Astrocyte (in vitro differentiated cells and primary cell): ENCODE measurements at regions not wholly inside any gene's neighbourhood (a gene's known extent, or its start where the extent isn't known, plus 50 kb on each side); places are given as distances from the start of the nearest gene placed in this dataset.
A peak's percentile ranks its signal among the peaks of the same experiment; 100 is the strongest.

ENCODE experiments used
- DNase-seq: peaks from one replicate; pipeline ENCODE4 v3.0.0-alpha.2; 2010; ENCODE audit warnings: low read depth
- FAIRE-seq: peaks from 2 replicates; lab custom pipeline; 2011; peaks lifted over from hg19 to GRCh38; lab: Jason Lieb, UNC
- H2AFZ ChIP-seq: 2 replicates; pipeline ENCODE4 v1.6.0; 2012; ENCODE audit warnings: low read depth, low read length, inconsistent platforms
- H3K27ac ChIP-seq: 2 replicates; pipeline ENCODE4 v1.5.1; 2011; ENCODE audit warnings: low read depth, low read length, inconsistent platforms
- H3K27me3 ChIP-seq: 2 replicates; pipeline ENCODE4 v1.6.0; 2011; ENCODE audit warnings: low read length, inconsistent platforms; ENCODE audit not compliant: insufficient read depth
- H3K36me3 ChIP-seq: 2 replicates; pipeline ENCODE4 v1.5.1; 2011; ENCODE audit warnings: low read length, inconsistent platforms; ENCODE audit not compliant: insufficient read depth
- H3K4me1 ChIP-seq: 2 replicates; pipeline ENCODE4 v1.5.1; 2011; ENCODE audit warnings: low read length, inconsistent platforms; ENCODE audit not compliant: insufficient read depth
- H3K4me2 ChIP-seq: 2 replicates; pipeline ENCODE4 v1.6.0; 2012; ENCODE audit warnings: low read length, inconsistent platforms
- H3K4me3 ChIP-seq: 2 replicates; pipeline ENCODE4 v1.5.1; 2011; ENCODE audit warnings: low read depth, mild to moderate bottlenecking, low read length, inconsistent platforms; ENCODE audit not compliant: insufficient read depth
- H3K79me2 ChIP-seq: 2 replicates; pipeline ENCODE4 v1.6.0; 2012; ENCODE audit warnings: mild to moderate bottlenecking, low read length, inconsistent platforms; ENCODE audit not compliant: insufficient read depth
- H3K9ac ChIP-seq: 2 replicates; pipeline ENCODE4 v1.6.0; 2012; ENCODE audit warnings: mild to moderate bottlenecking, low read length, inconsistent platforms
- H3K9me3 ChIP-seq: 2 replicates; pipeline ENCODE4 v1.5.1; 2012; ENCODE audit warnings: low read depth, mild to moderate bottlenecking, low read length, inconsistent platforms; ENCODE audit not compliant: insufficient read depth
- H4K20me1 ChIP-seq: 2 replicates; pipeline ENCODE4 v1.6.0; 2012; ENCODE audit warnings: low read length, inconsistent platforms; ENCODE audit not compliant: insufficient read depth
- H3K27ac Mint-ChIP-seq: one replicate; pipeline ENCODE4 v1.8.0; 2021; ENCODE audit warnings: mild to moderate bottlenecking, mixed read lengths; ENCODE audit not compliant: unreplicated experiment
- H3K27me3 Mint-ChIP-seq: one replicate; pipeline ENCODE4 v1.8.0; 2021; ENCODE audit warnings: low read depth, mixed read lengths; ENCODE audit not compliant: unreplicated experiment
- H3K36me3 Mint-ChIP-seq: one replicate; pipeline ENCODE4 v1.8.0; 2021; ENCODE audit warnings: low read depth, mixed read lengths; ENCODE audit not compliant: unreplicated experiment
- H3K4me1 Mint-ChIP-seq: one replicate; pipeline ENCODE4 v1.8.0; 2021; ENCODE audit warnings: low read depth, mixed read lengths; ENCODE audit not compliant: unreplicated experiment
- H3K4me3 Mint-ChIP-seq: one replicate; pipeline ENCODE4 v1.8.0; 2021; ENCODE audit warnings: mild to moderate bottlenecking, moderate library complexity, mixed read lengths; ENCODE audit not compliant: unreplicated experiment
- H3K9me3 Mint-ChIP-seq: one replicate; pipeline ENCODE4 v1.8.0; 2021; ENCODE audit warnings: mild to moderate bottlenecking, mixed read lengths; ENCODE audit not compliant: unreplicated experiment
- CTCF ChIP-seq: IDR thresholded peaks from 2 replicates; pipeline ENCODE4 v1.5.1; 2011; ENCODE audit warnings: low read depth, mild to moderate bottlenecking, inconsistent platforms, low read length, moderate library complexity; ENCODE audit not compliant: insufficient read depth
- EZH2 ChIP-seq: IDR thresholded peaks from 2 replicates; pipeline ENCODE4 v1.6.1; 2012; ENCODE audit warnings: mild to moderate bottlenecking, low read length, inconsistent platforms; ENCODE audit not compliant: insufficient read depth

DNA sequence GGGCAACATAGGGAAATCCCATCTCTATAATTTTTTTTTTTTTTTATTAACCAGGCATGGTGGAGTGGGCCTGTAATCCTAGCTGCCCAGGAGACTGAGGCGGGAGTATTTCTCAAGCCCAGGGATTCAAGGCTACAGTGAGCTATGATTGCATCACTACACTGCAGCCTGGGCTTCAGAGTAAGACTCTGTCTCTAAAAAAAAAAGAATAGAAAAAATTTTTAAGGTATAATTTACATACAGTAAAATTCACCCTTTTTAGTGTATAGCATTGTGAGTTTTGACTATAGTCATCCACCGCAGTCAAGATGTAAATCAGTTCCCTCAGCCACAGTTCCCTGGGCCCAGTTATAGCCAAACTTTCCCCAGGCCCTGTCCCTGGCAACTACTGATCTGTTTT is 57.1 kb upstream of the MSH6 start:
- FAIRE-seq (no peak), DNase-seq (no peak)
- Histone ChIP-seq H3K9me3 (no peaks in the 10 kb centered on the region), H3K4me3 (no peak overlapping the region), H3K79me2 (no peaks in the 10 kb centered on the region), H3K27me3 (no peaks in the 10 kb centered on the region), H3K27ac (no peak overlapping the region), H2AFZ (no peak overlapping the region), H3K36me3 (no peaks in the 10 kb centered on the region), H3K9ac (no peak overlapping the region), H3K4me2 (no peak overlapping the region), H4K20me1 (no peaks in the 10 kb centered on the region), H3K4me1 (no peaks in the 10 kb centered on the region)
- H3K4me1 Mint-ChIP-seq: no peaks in the 10 kb centered on the region
- H3K27me3 Mint-ChIP-seq: no peaks in the 10 kb centered on the region
- no peaks in the 10 kb centered on the region for H3K36me3 Mint-ChIP-seq
- H3K27ac Mint-ChIP-seq: no peak overlapping the region
- TF ChIP-seq EZH2 (no peak), CTCF (no peak)
- H3K9me3 Mint-ChIP-seq: peaks cover 4% of the 10 kb centered on the region
- no peak overlapping the region for H3K4me3 Mint-ChIP-seq

GRCh38 chr2:47724221-47724981 is 58.5 kb upstream of the MSH6 start:
- peak overlapping the region; percentile 38 for H2AFZ ChIP-seq
- H3K4me3 ChIP-seq: no peak overlapping the region
- no peak overlapping the region for H3K27ac Mint-ChIP-seq
- TF ChIP-seq EZH2 (no peak), CTCF (no peak)
- H3K36me3 ChIP-seq: no peaks in the 10 kb centered on the region
- no peak overlapping the region for H3K9ac ChIP-seq
- no peak overlapping the region for H3K4me2 ChIP-seq
- DNase-seq: peak; percentile 6
- no peaks in the 10 kb centered on the region for H4K20me1 ChIP-seq
- H3K4me1 Mint-ChIP-seq: peaks cover 1% of the 10 kb centered on the region
- no peak overlapping the region for H3K4me3 Mint-ChIP-seq
- H3K9me3 Mint-ChIP-seq: peaks cover 4% of the 10 kb centered on the region
- no peaks in the 10 kb centered on the region for H3K79me2 ChIP-seq
- H3K27ac ChIP-seq: no peak overlapping the region
- no peaks in the 10 kb centered on the region for H3K27me3 Mint-ChIP-seq
- peaks cover 2% of the 10 kb centered on the region for H3K36me3 Mint-ChIP-seq
- no peaks in the 10 kb centered on the region for H3K9me3 ChIP-seq
- no peaks in the 10 kb centered on the region for H3K27me3 ChIP-seq
- FAIRE-seq: no peak
- H3K4me1 ChIP-seq: no peaks in the 10 kb centered on the region

GRCh38 chr2:47721296-47721695 is 61.6 kb upstream of the MSH6 start:
- H3K27ac Mint-ChIP-seq: no peak overlapping the region

More at GRCh38 chr2:47721296-47721695, 61.6 kb upstream of the MSH6 start:
- H3K4me1 ChIP-seq: no peaks in the 10 kb centered on the region
- no peak overlapping the region for H3K9ac ChIP-seq
- H2AFZ ChIP-seq: no peak overlapping the region
- no peak overlapping the region for H3K27ac ChIP-seq
- DNase-seq: no peak
- H3K79me2 ChIP-seq: no peaks in the 10 kb centered on the region
- no peak overlapping the region for H3K4me2 ChIP-seq
- no peak for FAIRE-seq
- H4K20me1 ChIP-seq: no peaks in the 10 kb centered on the region
- Mint-ChIP-seq H3K4me3 (no peak overlapping the region), H3K36me3 (peaks cover 2% of the 10 kb centered on the region), H3K27me3 (peaks cover 3% of the 10 kb centered on the region), H3K4me1 (peaks cover 1% of the 10 kb centered on the region), H3K9me3 (peaks cover 4% of the 10 kb centered on the region)
- H3K4me3 ChIP-seq: no peak overlapping the region
- no peaks in the 10 kb centered on the region for H3K27me3 ChIP-seq
- TF ChIP-seq CTCF (no peak), EZH2 (no peak)
- H3K9me3 ChIP-seq: no peaks in the 10 kb centered on the region
- no peaks in the 10 kb centered on the region for H3K36me3 ChIP-seq
